H1 (cell line): ENCODE measurements at regions not wholly inside any gene's neighbourhood (a gene's known extent, or its start where the extent isn't known, plus 50 kb on each side); places are given as distances from the start of the nearest gene placed in this dataset.

Experiments
- CTCF ChIA-PET: fragments of 300-600 bp; sonication (Branson Sonifier 250); formaldehyde crosslinking; loops from one replicate; lab custom pipeline; 2021; ENCODE audit not compliant: partially characterized antibody; lab: Charles Lee
- POLR2A ChIA-PET: fragments of 300-600 bp; sonication (Branson Sonifier 250); formaldehyde crosslinking; loops from one replicate; lab custom pipeline; 2021; ENCODE audit warnings: inconsistent platforms; ENCODE audit not compliant: partially characterized antibody; lab: Charles Lee
- DNase-seq, 2 experiments: peaks; one replicate each; pipeline versions ENCODE4 v3.0.0 to v3.0.0-alpha.2; 2010 to 2022; ENCODE audit warnings: low spot score in 2 of 2, low read depth in 1 of 2, mixed read lengths in 1 of 2
- FAIRE-seq: peaks from 2 replicates; lab custom pipeline; 2011; peaks lifted over from hg19 to GRCh38; lab: Jason Lieb, UNC
- H2AFZ ChIP-seq: 2 replicates; pipeline ENCODE4 v1.8.1; 2012; ENCODE audit warnings: low read length, inconsistent platforms
- H2AK5ac ChIP-seq: 2 replicates; pipeline ENCODE4 v1.6.1; 2013; ENCODE audit warnings: low read depth, low read length
- H2BK120ac ChIP-seq: replicated peaks from 2 replicates; pipeline ENCODE3; 2013; ENCODE audit warnings: low read depth, low read length, inconsistent platforms
- H2BK12ac ChIP-seq: 2 replicates; pipeline ENCODE4 v1.6.1; 2013; ENCODE audit warnings: low read depth, low read length
- H2BK15ac ChIP-seq: 2 replicates; pipeline ENCODE4 v1.6.1; 2013; ENCODE audit warnings: low read length
- H2BK20ac ChIP-seq: 2 replicates; pipeline ENCODE4 v1.6.1; 2013; ENCODE audit warnings: low read length
- H2BK5ac ChIP-seq: 2 replicates; pipeline ENCODE4 v1.6.1; 2013; ENCODE audit warnings: low read depth, low read length
- H3K14ac ChIP-seq: 2 replicates; pipeline ENCODE4 v1.6.1; 2013; ENCODE audit warnings: inconsistent platforms; ENCODE audit not compliant: insufficient read length
- H3K18ac ChIP-seq: 2 replicates; pipeline ENCODE4 v1.6.1; 2013; ENCODE audit warnings: low read length; ENCODE audit errors: extremely low read depth
- H3K23ac ChIP-seq: 2 replicates; pipeline ENCODE4 v1.6.1; 2013; ENCODE audit warnings: inconsistent platforms; ENCODE audit not compliant: insufficient read length
- H3K23me2 ChIP-seq: 2 replicates; pipeline ENCODE4 v1.6.1; 2013; ENCODE audit warnings: low read depth, low read length
- H3K27ac ChIP-seq: 2 replicates; pipeline ENCODE4 v1.6.1; 2011; ENCODE audit warnings: low read depth, low read length, inconsistent platforms
- H3K27me3 ChIP-seq, 4 experiments: replicated peaks in 1 of 4; 1 replicate in 1 of 4; 2 replicates in 3 of 4; pipeline versions ENCODE4 v1.6.1 to v1.8.1; 2011 to 2013; ENCODE audit warnings: low read length in 3 of 4, mild to moderate bottlenecking in 3 of 4, inconsistent platforms in 2 of 4, mixed read lengths in 2 of 4, moderate library complexity in 1 of 4; ENCODE audit not compliant: control insufficient read depth in 3 of 4, insufficient read depth in 3 of 4; ENCODE audit errors: extremely low read depth in 1 of 4
- H3K36me3 ChIP-seq, 4 experiments: 2 replicates each; pipeline versions ENCODE4 v1.6.1 to v1.8.1; 2011 to 2013; ENCODE audit warnings: mild to moderate bottlenecking in 4 of 4, low read length in 3 of 4, moderate library complexity in 2 of 4, control low read depth in 1 of 4, inconsistent platforms in 1 of 4; ENCODE audit not compliant: insufficient read depth in 4 of 4, control insufficient read depth in 2 of 4
- H3K4ac ChIP-seq: replicated peaks from 2 replicates; pipeline ENCODE3; 2013; ENCODE audit warnings: low read length, low read depth, mixed read lengths, inconsistent platforms; ENCODE audit not compliant: insufficient read length
- H3K4me1 ChIP-seq, 4 experiments: replicated peaks in 1 of 4; 1 replicate in 1 of 4; 2 replicates in 3 of 4; pipeline versions ENCODE4 v1.6.1 to v1.8.1; 2011 to 2013; ENCODE audit warnings: low read length in 3 of 4, inconsistent platforms in 2 of 4, mixed read lengths in 1 of 4; ENCODE audit not compliant: insufficient read depth in 4 of 4, control insufficient read depth in 3 of 4
- H3K4me2 ChIP-seq, 2 experiments: 2 replicates each; pipeline versions ENCODE4 v1.6.1 to v1.8.1; 2011 to 2013; ENCODE audit warnings: low read depth in 2 of 2, low read length in 2 of 2, control low read depth in 1 of 2, inconsistent platforms in 1 of 2, mild to moderate bottlenecking in 1 of 2; ENCODE audit not compliant: insufficient read depth in 1 of 2
- H3K4me3 ChIP-seq, 4 experiments: fragments of 200-600, 300-600 bp in 1 of 4; sonication (generic), shearing (Covaris generic), sonication (Bioruptor Twin) in 1 of 4; 2 replicates each; pipeline versions ENCODE4 v1.5.1 to v1.8.1; 2011 to 2016; ENCODE audit warnings: low read length in 4 of 4, low read depth in 3 of 4, control low read depth in 2 of 4, inconsistent platforms in 2 of 4, mild to moderate bottlenecking in 2 of 4, mixed read lengths in 1 of 4, moderate library complexity in 1 of 4; ENCODE audit not compliant: insufficient read depth in 2 of 4; ENCODE audit errors: extremely low read depth in 1 of 4
- H3K56ac ChIP-seq: replicated peaks from 2 replicates; pipeline ENCODE3; 2013; ENCODE audit warnings: low read depth, mild to moderate bottlenecking, mixed read lengths, low read length, inconsistent platforms; ENCODE audit not compliant: insufficient read length
- H3K79me1 ChIP-seq: 2 replicates; pipeline ENCODE4 v1.6.1; 2013; ENCODE audit warnings: low read depth, low read length, control low read depth
- H3K79me2 ChIP-seq, 2 experiments: 2 replicates each; pipeline versions ENCODE4 v1.6.1 to v1.8.1; 2012 to 2013; ENCODE audit warnings: low read length in 2 of 2, mild to moderate bottlenecking in 2 of 2, inconsistent platforms in 1 of 2; ENCODE audit not compliant: insufficient read depth in 2 of 2, control insufficient read depth in 1 of 2
- H3K9ac ChIP-seq, 4 experiments: replicated peaks in 1 of 4; 1 replicate in 1 of 4; 2 replicates in 3 of 4; pipeline versions ENCODE4 v1.6.1 to v1.8.1; 2011 to 2013; ENCODE audit warnings: low read depth in 3 of 4, low read length in 3 of 4, control low read depth in 2 of 4, mild to moderate bottlenecking in 2 of 4, moderate library complexity in 2 of 4, inconsistent platforms in 1 of 4; ENCODE audit errors: extremely low read depth in 1 of 4
- H3K9me3 ChIP-seq, 2 experiments: 2 replicates each; pipeline versions ENCODE4 v1.6.1 to v1.8.1; 2012 to 2013; ENCODE audit warnings: mild to moderate bottlenecking in 2 of 2, moderate library complexity in 2 of 2, control low read depth in 1 of 2, inconsistent platforms in 1 of 2, low read depth in 1 of 2, low read length in 1 of 2, mixed read lengths in 1 of 2; ENCODE audit not compliant: insufficient read depth in 2 of 2
- H4K20me1 ChIP-seq, 2 experiments: replicated peaks in 1 of 2; 2 replicates each; pipeline versions ENCODE3 to v1.8.1; 2011 to 2013; ENCODE audit warnings: inconsistent platforms in 2 of 2, low read length in 2 of 2, mild to moderate bottlenecking in 1 of 2; ENCODE audit not compliant: insufficient read depth in 2 of 2, control insufficient read depth in 1 of 2
- H4K5ac ChIP-seq: 2 replicates; pipeline ENCODE4 v1.6.1; 2013; ENCODE audit warnings: low read length, low read depth, mixed read lengths, inconsistent platforms; ENCODE audit not compliant: insufficient read length
- H4K8ac ChIP-seq: 2 replicates; pipeline ENCODE4 v1.8.0; 2013; ENCODE audit warnings: mild to moderate bottlenecking, moderate library complexity, low read length, inconsistent platforms; ENCODE audit not compliant: insufficient read depth; ENCODE audit errors: extremely low read depth
- H4K91ac ChIP-seq: replicated peaks from 2 replicates; pipeline ENCODE3; 2013; ENCODE audit warnings: low read length, mixed read lengths, inconsistent platforms; ENCODE audit not compliant: insufficient read length
- CBX8 ChIP-seq: fragments of 300-800, 300-1000 bp; sonication (generic); IDR thresholded peaks from 2 replicates; pipeline ENCODE4 v1.7.1; 2016; ENCODE audit warnings: low read depth, low read length, borderline replicate concordance
- CREB1 ChIP-seq: IDR thresholded peaks from 2 replicates; pipeline ENCODE4 v1.6.1; 2012; ENCODE audit warnings: inconsistent platforms
- CTBP2 ChIP-seq: IDR thresholded peaks from 2 replicates; pipeline ENCODE4 v1.7.0; 2011; ENCODE audit warnings: borderline replicate concordance, mild to moderate bottlenecking, moderate library complexity, mixed read lengths, low read length; ENCODE audit not compliant: insufficient read depth, insufficient read length
- EP300 ChIP-seq, 2 experiments: IDR thresholded peaks; 1 replicate in 1 of 2; 2 replicates in 1 of 2; pipeline ENCODE4 v1.6.1; 2011 to 2012; ENCODE audit warnings: low read depth in 2 of 2, low read length in 2 of 2, mild to moderate bottlenecking in 2 of 2, borderline replicate concordance in 1 of 2, inconsistent platforms in 1 of 2, moderate library complexity in 1 of 2
- GTF2F1 ChIP-seq: IDR thresholded peaks from 2 replicates; pipeline ENCODE4 v1.6.1; 2012; ENCODE audit warnings: low read depth, low read length, improper control_type of control experiment, borderline replicate concordance
- KDM4A ChIP-seq: IDR thresholded peaks from one replicate; pipeline ENCODE4 v1.7.1; 2012; ENCODE audit warnings: low read depth, mild to moderate bottlenecking, moderate library complexity, low read length, inconsistent platforms; ENCODE audit not compliant: severe bottlenecking
- NANOG ChIP-seq: IDR thresholded peaks from 2 replicates; pipeline ENCODE4 v1.6.1; 2011; ENCODE audit warnings: low read length, low read depth, mild to moderate bottlenecking, inconsistent platforms; ENCODE audit not compliant: insufficient read depth, poor library complexity, severe bottlenecking
- SUZ12 ChIP-seq: fragments of 200-600 bp; sonication (generic); IDR thresholded peaks from 2 replicates; pipeline ENCODE4 v1.6.1; 2012; ENCODE audit warnings: mild to moderate bottlenecking, inconsistent platforms, low read length, moderate library complexity, mixed read lengths
- TCF12 ChIP-seq: IDR thresholded peaks from 2 replicates; pipeline ENCODE4 v1.6.1; 2011; ENCODE audit warnings: low read depth, mild to moderate bottlenecking, low read length
- WGBS, 2 experiments: shearing (Covaris generic) in 1 of 2; methylation state at CpG; one replicate each; pipeline versions ENCODE4 v1.1.6 to v1.1.7; 2013 to 2015; ENCODE audit warnings: low lambda C conversion rate in 2 of 2, mixed read lengths in 2 of 2, inconsistent platforms in 1 of 2, low coverage in 1 of 2, missing lambda C conversion rate in 1 of 2; ENCODE audit not compliant: insufficient replicate concordance in 2 of 2, insufficient coverage in 1 of 2, insufficient read length in 1 of 2; ENCODE audit errors: extremely low coverage in 1 of 2, missing lambda C conversion rate in 1 of 2; 5-methylcytosine and 5-hydroxymethylcytosine counted together
- TF ChIP-seq, protein P1 (sequence below): IDR thresholded peaks from 2 replicates; pipeline ENCODE4 v1.6.1; 2011; ENCODE audit warnings: low read length, improper control_type of control experiment
- TF ChIP-seq, protein P2 (sequence below), 3 experiments: IDR thresholded peaks; 1 replicate in 2 of 3; 2 replicates in 1 of 3; pipeline versions ENCODE4 v1.5.1 to v1.6.1; 2011; ENCODE audit warnings: low read length in 3 of 3, mild to moderate bottlenecking in 3 of 3, inconsistent platforms in 2 of 3, low read depth in 1 of 3, moderate library complexity in 1 of 3; ENCODE audit not compliant: insufficient read depth in 1 of 3; ENCODE audit errors: control extremely low read depth in 1 of 3

DNA sequence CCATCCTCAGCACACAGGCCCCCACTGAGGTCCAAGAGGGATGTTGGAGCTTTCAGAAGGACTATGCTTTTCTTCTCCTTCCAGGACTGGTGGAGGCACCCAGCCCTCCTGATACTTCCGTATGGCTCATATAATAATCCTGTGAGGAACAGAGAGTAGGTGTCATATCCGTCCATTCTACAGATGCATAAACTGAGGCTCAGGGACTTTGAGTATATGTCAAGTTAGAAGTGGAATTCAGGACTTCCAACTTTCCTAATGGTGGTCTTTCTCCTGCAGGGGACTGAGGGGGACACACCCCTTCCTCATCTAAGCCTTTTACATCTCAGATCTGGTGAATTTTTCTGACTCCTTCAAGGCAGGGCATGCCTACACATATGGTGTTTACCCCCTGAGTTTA is 153.7 kb downstream of the RPS24 start:
- DNase-seq (no peak), FAIRE-seq (no peak)
- H3K9me3 ChIP-seq, result no peaks in the 10 kb centered on the region
- H2BK120ac ChIP-seq, result no peak overlapping the region
- POLR2A ChIA-PET, result no interaction called here
- no peaks in the 10 kb centered on the region for H3K79me1 ChIP-seq
- no peak overlapping the region for H2BK20ac ChIP-seq
- CTCF ChIA-PET, result no interaction called here
- H2AK5ac ChIP-seq, result no peak overlapping the region
- no peak overlapping the region for H3K14ac ChIP-seq
- no peak overlapping the region for H3K4me2 ChIP-seq
- H2AFZ ChIP-seq, result no peak overlapping the region
- H3K36me3 ChIP-seq, result no peaks in the 10 kb centered on the region
- H3K23me2 ChIP-seq, result no peaks in the 10 kb centered on the region; the same call in 1 of the 2 replicates
- no peak overlapping the region for H4K5ac ChIP-seq
- no peak overlapping the region for H3K4ac ChIP-seq
- H3K27ac ChIP-seq, result no peak overlapping the region
- no peak overlapping the region for H2BK12ac ChIP-seq
- WGBS, 2 experiments, result 100% methylated on average over 2 of the region's 2 CpGs; no CpG with 5 or more reads in 1 of the 2 experiments
- no peaks in the 10 kb centered on the region for H3K79me2 ChIP-seq
- no peak overlapping the region for H3K4me3 ChIP-seq
- no peak overlapping the region for H2BK5ac ChIP-seq
- no peak overlapping the region for H4K91ac ChIP-seq
- no peak overlapping the region for H4K8ac ChIP-seq
- no peak overlapping the region for H3K9ac ChIP-seq
- no peak overlapping the region for H3K18ac ChIP-seq
- no peak overlapping the region for H3K56ac ChIP-seq
- no peaks in the 10 kb centered on the region for H3K27me3 ChIP-seq
- H3K4me1 ChIP-seq, result no peaks in the 10 kb centered on the region
- no peaks in the 10 kb centered on the region for H4K20me1 ChIP-seq
- no peak overlapping the region for H2BK15ac ChIP-seq
- no peak overlapping the region for H3K23ac ChIP-seq
- TF ChIP-seq KDM4A (no peak), EP300 (IDR thresholded peaks at IDR 0.05; ENCODE audit: borderline replicate concordance in 1 of 2, low read depth in 2 of 2, low read length in 2 of 2) (no peak), NANOG (no peak), GTF2F1 (no peak), TCF12 (no peak), CTBP2 (no peak), CREB1 (no peak), CBX8 (no peak), SUZ12 (no peak)
- TF ChIP-seq, protein P1, sequence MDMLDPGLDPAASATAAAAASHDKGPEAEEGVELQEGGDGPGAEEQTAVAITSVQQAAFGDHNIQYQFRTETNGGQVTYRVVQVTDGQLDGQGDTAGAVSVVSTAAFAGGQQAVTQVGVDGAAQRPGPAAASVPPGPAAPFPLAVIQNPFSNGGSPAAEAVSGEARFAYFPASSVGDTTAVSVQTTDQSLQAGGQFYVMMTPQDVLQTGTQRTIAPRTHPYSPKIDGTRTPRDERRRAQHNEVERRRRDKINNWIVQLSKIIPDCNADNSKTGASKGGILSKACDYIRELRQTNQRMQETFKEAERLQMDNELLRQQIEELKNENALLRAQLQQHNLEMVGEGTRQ, result no peak
- TF ChIP-seq, protein P2, sequence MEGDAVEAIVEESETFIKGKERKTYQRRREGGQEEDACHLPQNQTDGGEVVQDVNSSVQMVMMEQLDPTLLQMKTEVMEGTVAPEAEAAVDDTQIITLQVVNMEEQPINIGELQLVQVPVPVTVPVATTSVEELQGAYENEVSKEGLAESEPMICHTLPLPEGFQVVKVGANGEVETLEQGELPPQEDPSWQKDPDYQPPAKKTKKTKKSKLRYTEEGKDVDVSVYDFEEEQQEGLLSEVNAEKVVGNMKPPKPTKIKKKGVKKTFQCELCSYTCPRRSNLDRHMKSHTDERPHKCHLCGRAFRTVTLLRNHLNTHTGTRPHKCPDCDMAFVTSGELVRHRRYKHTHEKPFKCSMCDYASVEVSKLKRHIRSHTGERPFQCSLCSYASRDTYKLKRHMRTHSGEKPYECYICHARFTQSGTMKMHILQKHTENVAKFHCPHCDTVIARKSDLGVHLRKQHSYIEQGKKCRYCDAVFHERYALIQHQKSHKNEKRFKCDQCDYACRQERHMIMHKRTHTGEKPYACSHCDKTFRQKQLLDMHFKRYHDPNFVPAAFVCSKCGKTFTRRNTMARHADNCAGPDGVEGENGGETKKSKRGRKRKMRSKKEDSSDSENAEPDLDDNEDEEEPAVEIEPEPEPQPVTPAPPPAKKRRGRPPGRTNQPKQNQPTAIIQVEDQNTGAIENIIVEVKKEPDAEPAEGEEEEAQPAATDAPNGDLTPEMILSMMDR (IDR thresholded peaks at IDR 0.05; ENCODE audit: control extremely low read depth in 1 of 3, insufficient read depth in 1 of 3, low read depth in 1 of 3, low read length in 3 of 3), result no peak
